ENCODE measurements at regions not wholly inside any gene's neighbourhood (a gene's known extent, or its start where the extent isn't known, plus 50 kb on each side); places are given as distances from the start of the nearest gene placed in this dataset.

DNA sequence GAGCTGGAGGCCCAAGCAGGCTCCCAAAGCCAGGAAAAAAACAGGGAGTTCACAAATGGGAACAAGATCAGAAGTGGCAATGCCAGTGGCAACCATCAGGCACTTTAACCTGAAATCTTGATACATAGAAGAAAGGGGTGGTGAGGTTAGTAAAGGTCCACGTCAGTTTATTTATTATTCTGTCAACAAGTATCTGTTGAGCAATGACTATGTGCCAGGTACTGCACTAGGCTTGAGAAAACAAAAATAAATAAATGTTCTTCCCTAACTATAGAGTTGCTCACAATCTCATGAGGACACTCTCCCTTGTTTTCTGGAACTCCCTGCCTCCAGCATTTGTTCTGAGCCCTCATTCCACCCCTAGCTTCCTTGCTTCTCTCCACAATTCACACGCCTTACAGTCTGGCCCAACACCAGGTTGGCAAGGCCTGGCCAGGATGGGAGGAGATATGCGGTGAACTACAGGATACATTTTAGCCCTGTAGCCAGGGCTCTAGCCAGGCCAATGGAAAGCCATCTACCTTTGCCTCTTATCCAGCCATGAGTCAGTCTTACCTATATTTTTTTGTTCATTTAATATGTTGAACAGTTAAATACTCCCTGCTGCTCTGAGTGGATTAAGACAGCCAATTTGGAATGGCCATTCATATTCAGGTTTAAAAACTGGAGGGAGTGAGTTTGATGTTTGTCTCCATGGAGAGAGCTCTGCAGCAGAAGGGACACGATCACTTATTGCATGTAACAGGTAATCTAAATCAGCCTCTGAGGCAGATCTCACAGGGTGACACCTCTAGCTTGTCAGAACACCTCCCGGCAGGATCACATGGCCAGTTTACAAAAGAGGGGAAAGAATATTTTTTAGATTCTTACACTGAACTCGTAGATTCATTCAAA is 161.9 kb upstream of the ATP11B start:
- H3K36me3 ChIP-seq (ENCODE audit: control insufficient read depth, insufficient read depth, low read length) = no peaks in the 10 kb centered on the region
- no peak overlapping the region for H3K4me3 ChIP-seq (replicated peaks; ENCODE audit: low read depth, low read length)
- TF ChIP-seq, protein P1, sequence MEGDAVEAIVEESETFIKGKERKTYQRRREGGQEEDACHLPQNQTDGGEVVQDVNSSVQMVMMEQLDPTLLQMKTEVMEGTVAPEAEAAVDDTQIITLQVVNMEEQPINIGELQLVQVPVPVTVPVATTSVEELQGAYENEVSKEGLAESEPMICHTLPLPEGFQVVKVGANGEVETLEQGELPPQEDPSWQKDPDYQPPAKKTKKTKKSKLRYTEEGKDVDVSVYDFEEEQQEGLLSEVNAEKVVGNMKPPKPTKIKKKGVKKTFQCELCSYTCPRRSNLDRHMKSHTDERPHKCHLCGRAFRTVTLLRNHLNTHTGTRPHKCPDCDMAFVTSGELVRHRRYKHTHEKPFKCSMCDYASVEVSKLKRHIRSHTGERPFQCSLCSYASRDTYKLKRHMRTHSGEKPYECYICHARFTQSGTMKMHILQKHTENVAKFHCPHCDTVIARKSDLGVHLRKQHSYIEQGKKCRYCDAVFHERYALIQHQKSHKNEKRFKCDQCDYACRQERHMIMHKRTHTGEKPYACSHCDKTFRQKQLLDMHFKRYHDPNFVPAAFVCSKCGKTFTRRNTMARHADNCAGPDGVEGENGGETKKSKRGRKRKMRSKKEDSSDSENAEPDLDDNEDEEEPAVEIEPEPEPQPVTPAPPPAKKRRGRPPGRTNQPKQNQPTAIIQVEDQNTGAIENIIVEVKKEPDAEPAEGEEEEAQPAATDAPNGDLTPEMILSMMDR (IDR thresholded peaks at IDR 0.05; ENCODE audit: insufficient read depth, low read length, poor library complexity, severe bottlenecking) = no peak
- no peak for DNase-seq (ENCODE audit: extremely low read depth, insufficient read length)
- no peaks in the 10 kb centered on the region for H3K27me3 ChIP-seq (replicated peaks; ENCODE audit: control insufficient read depth, insufficient read depth, low read length)

- H3K36me3 ChIP-seq (ENCODE audit: control insufficient read depth, insufficient read depth, low read length) = no peaks in the 10 kb centered on the region
- no peak overlapping the region for H3K4me3 ChIP-seq (replicated peaks; ENCODE audit: low read depth, low read length)
- no peaks in the 10 kb centered on the region; the same call in 1 of the 2 replicates for H3K27me3 ChIP-seq (replicated peaks; ENCODE audit: control insufficient read depth, insufficient read depth, low read length)
- TF ChIP-seq, protein P1 (IDR thresholded peaks at IDR 0.05; ENCODE audit: insufficient read depth, low read length, poor library complexity, severe bottlenecking) = no peak
- no peak for DNase-seq (ENCODE audit: extremely low read depth, insufficient read length)
Observed at GRCh38 chr3:182632077-182632393, 161.3 kb upstream of the ATP11B start.

DNA sequence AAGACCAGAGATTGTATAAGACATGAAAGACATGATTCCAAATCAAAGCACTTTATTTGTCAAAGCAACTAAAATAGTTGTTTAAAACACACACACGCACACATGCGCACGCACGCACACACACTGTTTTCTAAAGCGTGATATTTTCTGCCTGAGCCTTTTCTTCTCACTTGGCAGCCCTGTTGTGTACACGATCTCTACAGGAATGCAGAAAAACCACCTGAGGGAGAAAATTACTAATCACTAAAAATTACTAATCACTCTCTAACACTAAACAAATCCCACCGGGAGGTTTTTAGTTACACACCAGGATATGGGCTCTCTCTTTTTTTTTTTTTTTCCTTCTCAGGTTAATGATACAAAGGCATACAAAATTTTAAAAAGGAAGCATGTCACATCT is 160.1 kb upstream of the ATP11B start:
- TF ChIP-seq, protein P1 (IDR thresholded peaks at IDR 0.05; ENCODE audit: insufficient read depth, low read length, poor library complexity, severe bottlenecking) = no peak
- H3K36me3 ChIP-seq (ENCODE audit: control insufficient read depth, insufficient read depth, low read length) = no peaks in the 10 kb centered on the region
- no peaks in the 10 kb centered on the region; the same call in 1 of the 2 replicates for H3K27me3 ChIP-seq (replicated peaks; ENCODE audit: control insufficient read depth, insufficient read depth, low read length)
- no peak overlapping the region for H3K4me3 ChIP-seq (replicated peaks; ENCODE audit: low read depth, low read length)
- DNase-seq (ENCODE audit: extremely low read depth, insufficient read length) = no peak

DNA sequence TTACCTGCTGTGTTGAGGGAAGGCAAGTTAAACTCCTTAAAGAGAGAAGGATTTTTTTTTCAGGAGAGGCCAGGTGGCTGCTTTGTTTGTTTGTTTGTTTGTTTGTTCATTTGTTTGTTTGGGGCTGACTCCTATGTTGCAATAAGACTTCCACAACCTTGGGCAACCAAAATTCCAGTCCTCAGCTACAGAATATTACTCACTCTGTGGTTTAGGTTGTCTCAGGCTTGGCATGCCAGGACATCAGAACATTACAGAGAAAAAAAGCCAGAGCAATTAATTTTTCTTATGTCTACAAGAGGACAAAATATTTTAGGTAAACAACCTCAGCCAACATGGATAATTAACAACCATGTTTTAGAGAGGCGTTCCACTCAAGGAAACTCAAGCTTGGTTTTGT is 156.7 kb upstream of the ATP11B start:
- TF ChIP-seq, protein P1 (IDR thresholded peaks at IDR 0.05; ENCODE audit: insufficient read depth, low read length, poor library complexity, severe bottlenecking) = no peak
- no peaks in the 10 kb centered on the region for H3K36me3 ChIP-seq (ENCODE audit: control insufficient read depth, insufficient read depth, low read length)
- H3K4me3 ChIP-seq (replicated peaks; ENCODE audit: low read depth, low read length) = no peak overlapping the region
- H3K27me3 ChIP-seq (replicated peaks; ENCODE audit: control insufficient read depth, insufficient read depth, low read length) = no peaks in the 10 kb centered on the region; the same call in 1 of the 2 replicates
- no peak for DNase-seq (ENCODE audit: extremely low read depth, insufficient read length)

DNA sequence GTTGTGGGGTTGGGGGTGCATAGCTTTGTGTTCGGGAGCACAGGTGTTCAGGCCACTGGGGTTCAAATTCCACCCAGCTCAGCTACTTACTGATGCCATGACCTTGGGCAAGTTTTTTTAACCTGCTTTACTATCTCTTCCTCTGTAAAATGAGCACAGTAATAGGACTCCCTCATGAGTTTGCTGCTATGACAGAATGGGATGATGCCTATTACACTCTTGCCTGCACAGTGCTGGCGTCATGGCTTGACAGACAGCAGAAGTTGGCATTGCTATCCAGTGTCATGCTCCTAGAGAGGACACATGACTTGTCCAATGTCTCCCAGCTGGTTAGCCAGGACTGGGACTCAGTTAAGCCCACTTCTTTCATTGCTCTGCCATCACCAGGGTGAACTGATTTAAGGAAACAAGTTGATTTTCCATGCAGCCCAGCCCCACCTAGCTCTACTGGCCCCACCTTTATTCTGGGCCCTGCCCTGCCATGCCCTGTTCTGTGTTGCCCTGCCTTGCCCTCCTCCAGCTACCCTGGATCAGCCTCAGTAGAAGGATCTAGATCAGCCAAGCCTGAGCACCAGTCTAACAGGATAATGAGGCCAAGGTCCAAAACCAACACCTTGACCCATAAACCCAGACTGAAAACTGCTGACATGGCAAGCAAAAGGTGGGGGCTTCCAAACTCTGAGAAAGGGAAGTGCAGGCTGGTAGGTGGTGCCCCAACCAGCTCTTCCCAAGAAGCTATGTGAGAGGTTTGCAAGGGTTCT is 155.8 kb upstream of the ATP11B start:
- no peaks in the 10 kb centered on the region for H3K36me3 ChIP-seq (ENCODE audit: control insufficient read depth, insufficient read depth, low read length)
- DNase-seq (ENCODE audit: extremely low read depth, insufficient read length) = no peak
- no peaks in the 10 kb centered on the region; the same call in 1 of the 2 replicates for H3K27me3 ChIP-seq (replicated peaks; ENCODE audit: control insufficient read depth, insufficient read depth, low read length)
- TF ChIP-seq, protein P1 (IDR thresholded peaks at IDR 0.05; ENCODE audit: insufficient read depth, low read length, poor library complexity, severe bottlenecking) = no peak
- no peak overlapping the region for H3K4me3 ChIP-seq (replicated peaks; ENCODE audit: low read depth, low read length)
